GM21619 (cell line): ENCODE measurements at regions not wholly inside any gene's neighbourhood (a gene's known extent, or its start where the extent isn't known, plus 50 kb on each side); places are given as distances from the start of the nearest gene placed in this dataset.

Source experiments
- ATAC-seq: cut with Tn5 transposase; IDR thresholded peaks from one replicate; pipeline ENCODE4 v1.9.1; 2021; ENCODE audit not compliant: unreplicated experiment

DNA sequence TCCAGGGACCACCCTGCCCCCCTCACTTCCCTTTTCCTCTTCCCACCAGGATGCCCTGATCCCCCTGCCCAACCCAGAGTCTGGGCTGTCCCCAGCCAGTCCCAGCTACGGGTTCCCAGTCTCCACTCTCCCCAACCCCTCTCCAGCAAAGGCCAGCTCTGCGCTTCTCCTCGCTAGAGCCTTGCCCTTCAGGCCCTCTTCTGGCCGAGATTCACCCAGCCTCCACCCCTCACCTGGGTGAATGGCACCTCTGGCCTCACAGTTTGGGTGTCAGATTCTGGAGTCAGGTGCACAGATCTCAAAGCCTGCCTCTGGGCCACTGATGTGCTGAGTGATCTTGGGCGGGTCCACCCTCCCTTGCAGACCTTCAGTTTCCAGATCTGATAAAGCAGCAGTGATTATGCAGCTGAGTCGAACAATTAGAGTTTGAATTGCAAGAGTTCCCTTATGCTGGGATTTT is 185.6 kb upstream of the TNRC6C start:
- ATAC-seq, result no peak

DNA sequence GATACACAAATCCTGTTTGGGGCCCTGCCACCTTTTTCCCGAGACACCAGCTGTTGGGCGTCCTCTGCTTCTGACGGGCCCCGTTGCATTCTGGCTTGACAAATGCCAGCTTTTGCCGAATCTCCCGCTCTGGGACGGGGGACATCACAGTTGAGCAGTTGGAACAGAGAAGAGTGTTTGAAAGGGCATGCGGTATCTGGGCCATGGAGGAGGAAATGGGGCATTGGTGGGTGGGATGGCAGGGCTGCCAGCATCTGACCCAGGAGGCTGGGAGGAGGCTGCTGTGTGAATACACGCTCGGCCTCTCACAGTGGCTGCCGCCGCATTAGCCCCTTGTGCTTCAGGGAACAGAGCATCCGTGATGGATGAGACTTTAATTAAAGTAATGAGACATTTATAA is 184.3 kb upstream of the TNRC6C start:
- no peak for ATAC-seq

DNA sequence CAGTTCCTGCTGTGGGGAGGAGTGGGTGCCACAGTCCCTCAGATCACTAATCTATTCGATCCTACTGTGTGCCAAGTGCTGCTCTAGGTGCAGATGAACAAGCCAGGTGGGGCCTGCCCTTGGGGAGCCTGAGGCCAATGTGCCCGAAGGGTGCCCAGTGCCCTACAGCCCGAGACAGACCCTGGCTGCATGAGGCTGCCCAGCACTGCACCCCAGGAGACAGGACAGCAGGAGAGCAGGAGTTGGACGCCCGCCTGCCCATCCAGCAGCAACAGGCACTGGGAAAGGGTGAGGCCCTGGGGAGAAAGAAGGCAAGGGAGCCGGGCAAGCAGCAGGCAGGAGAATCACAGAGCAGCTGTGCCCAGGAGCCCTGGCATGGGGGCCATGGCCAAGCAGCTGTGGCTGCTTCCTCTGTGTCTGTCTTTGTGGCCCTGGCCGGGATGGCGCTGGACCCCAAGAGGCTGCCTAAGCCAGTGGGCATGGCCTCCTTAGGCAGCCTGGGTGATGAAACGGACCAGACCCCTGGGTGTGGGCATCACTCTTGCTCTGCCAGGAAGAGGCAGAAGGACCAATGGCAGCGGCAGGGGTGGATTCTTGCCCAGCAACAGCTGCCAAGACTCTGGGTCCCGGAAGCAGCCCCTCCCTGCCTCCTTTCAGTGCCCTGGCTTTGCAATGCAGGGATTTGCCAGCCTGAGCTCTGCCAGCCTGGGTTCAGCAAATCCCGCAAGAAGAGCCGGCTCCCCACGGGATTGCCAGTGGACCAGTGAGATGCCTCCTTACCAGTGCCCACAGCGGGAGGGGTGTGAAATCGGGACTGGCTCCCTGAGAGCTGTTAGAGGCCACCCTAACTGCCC is 179.6 kb upstream of the TNRC6C start:
- no peak for ATAC-seq

DNA sequence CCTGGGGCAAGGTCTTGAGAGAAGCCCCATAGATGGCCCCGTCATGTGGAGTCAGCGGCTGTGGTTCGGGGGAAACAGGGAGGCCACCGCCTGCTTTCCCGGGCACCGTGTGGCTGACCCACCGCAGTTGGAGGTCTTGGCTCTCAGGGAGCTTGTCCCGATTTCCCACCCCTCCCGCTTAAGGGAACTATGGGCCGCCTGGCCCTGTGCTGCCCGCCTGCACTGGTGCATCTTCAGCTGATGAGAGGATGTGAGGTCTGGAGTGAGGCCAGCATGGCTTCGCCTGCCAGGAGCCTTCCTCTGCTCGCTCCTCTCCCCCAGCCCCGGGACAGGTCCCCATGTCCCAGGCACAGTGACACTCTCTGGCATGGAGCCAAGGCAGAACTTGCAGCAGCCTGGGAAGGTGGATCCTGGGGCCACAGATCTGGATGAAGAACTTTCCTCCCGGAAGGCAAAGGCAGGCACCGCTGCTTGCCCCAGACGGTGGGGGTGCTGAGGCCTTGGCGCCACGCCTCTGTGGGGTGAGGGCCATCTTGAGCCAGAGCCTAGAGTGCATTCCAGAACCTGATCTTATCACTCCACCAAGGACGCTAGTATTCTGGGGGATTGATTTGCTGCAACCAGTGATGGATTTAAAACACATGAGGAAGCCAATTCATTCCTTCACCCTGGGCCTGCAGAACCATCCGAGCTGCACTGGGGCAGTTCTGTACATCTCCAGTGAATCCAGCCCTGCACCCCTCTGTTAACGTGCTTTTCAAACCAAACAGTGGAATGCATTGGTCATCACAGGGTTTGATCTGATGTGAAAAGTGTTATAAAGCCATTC is 178.6 kb upstream of the TNRC6C start:
- no peak for ATAC-seq

DNA sequence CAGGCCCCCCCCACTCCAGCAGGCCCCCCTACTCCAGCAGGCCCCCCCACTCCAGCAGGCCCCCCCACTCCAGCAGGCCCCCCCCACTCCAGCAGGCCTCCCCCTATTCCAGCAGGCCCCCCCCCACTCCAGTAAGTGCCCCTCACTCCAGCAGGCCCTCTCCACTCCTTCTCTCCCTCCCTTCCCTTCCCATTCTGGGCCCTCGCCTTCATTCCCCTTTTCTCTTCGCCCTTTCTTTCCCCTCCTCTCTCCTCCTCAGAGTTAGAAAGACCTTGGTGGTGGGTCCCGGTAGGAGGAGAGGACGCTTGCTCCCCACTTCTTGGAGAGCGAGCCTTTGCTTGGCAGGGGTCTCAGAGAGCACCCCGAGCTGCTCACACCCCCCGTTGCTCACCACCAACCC is 177.0 kb upstream of the TNRC6C start:
- ATAC-seq, result no peak

- no peak for ATAC-seq
Measured at GRCh38 chr17:77782201-77782600, 176.3 kb upstream of the TNRC6C start.

DNA sequence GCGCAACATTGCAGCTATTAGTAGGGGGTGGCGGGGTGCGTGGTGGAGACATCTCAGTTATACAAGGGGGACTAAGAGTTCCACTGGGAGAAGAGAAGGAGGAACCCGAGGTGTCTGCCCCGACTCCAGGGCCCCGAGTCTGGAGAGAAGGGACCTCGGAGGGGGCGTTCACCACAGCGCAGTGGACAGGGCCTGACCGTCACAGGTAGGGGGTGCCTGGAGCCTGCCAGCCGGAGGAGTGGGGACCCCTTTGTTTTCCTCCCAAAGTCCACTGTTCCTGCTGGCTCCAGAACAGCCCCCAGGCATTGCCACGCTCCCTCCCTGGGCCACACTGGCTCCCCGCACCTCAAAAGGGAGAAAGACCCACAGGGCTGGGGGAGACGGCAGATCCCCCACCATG is 175.9 kb upstream of the TNRC6C start:
- no peak for ATAC-seq

DNA sequence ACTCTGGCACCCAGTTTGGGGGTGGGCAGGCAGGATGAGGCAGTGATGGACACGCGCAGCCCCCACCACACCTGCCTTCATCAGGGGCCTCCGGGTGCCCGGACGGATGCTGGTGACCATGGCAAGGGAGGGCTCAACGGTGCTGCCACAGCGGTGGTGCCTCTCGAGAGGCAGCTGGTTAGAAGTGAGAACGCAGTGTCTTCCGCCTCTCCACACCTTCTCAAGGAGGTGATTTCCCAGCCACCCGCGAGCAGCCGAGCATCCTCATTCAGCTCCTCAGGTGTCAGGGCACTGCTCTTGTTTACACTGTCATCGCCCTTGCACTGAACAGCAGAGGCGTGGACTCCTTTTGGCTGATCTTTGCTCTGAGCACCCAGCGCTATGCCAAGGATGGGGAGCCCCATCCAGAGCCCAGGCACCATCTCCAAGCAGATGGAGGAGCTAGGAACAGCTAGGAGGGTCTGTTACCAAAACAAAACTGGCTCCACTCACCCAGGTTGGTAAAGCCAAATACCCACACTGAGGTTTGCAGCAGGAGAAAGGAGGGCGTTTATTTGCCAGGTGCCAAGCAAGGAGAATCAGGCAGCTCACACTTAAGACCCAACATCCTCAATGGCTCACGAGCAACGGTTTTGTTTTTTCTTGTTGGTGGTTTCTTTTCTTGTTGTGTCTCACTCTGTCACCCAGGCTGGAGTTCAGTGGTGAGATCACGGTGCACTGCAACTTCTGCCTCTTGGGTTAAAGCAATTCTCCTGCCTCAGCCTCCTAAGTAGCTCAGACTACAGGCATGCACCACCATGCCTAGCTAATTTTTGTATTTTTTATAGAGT is 174.3 kb upstream of the TNRC6C start:
- ATAC-seq, result no peak

DNA sequence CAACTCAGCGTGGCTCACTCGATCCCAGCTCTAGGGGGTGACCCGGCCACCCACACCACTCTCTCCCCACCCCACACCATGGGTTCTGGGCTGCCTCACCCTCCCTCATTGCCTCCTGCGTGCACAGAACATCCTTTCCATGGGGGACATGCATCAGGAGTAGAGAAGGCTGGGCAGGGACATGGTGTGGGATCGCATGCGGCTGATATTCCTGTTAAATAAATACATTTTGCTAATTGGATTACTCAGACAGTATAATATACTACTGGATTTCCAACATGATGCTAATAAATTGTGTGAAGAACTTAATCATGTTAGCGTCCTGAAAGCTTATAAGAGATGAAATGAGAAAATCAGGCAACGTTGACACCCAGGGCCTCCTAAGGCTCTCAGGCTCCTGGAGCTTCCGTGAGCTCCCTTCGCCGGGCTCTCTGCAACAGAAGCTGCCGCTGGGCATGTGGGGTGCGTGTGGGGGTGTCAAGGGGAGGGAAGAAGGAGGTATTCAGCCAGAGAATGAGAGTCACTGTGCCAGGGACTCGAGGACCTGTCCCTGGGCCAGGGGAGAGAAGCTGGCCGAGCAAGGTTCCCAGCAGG is 173.1 kb upstream of the TNRC6C start:
- ATAC-seq, result no peak

GRCh38 chr17:77786090-77786489 is 172.4 kb upstream of the TNRC6C start:
- ATAC-seq, result no peak

DNA sequence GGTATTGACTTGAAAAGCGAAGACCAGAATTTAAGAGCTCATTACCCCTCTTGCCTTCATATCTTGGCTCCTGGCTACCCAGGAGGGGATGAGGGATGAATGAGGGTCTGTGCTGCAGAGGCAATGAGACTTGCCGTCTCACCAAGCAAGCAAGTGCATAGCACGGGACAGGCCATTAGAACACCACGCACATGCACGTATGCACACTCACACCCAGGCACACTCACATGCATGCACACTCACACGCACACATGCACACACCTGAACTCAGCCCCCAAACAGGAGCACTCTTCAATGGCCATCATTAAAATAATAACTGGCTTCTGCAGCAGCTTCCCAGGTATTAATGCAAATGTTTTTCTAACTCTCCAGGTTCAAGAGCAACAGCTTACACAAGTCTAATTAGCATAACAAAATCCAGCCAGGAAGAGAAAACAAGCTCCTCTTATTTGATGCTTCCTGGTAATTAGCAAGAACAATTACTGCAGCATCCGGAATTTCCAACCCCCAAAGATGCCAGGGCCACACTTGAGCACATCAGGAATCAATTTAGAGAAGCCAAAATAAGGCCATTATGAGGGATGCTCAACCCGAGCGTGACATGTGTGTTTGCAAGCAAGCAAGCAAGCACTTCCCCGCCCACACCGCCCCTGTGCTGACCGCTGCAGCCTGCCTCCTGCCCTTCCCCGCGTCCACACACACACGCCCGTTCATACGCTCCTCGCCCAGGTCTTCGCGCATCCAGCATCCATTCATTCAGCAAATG is 171.6 kb upstream of the TNRC6C start:
- ATAC-seq, result no peak

DNA sequence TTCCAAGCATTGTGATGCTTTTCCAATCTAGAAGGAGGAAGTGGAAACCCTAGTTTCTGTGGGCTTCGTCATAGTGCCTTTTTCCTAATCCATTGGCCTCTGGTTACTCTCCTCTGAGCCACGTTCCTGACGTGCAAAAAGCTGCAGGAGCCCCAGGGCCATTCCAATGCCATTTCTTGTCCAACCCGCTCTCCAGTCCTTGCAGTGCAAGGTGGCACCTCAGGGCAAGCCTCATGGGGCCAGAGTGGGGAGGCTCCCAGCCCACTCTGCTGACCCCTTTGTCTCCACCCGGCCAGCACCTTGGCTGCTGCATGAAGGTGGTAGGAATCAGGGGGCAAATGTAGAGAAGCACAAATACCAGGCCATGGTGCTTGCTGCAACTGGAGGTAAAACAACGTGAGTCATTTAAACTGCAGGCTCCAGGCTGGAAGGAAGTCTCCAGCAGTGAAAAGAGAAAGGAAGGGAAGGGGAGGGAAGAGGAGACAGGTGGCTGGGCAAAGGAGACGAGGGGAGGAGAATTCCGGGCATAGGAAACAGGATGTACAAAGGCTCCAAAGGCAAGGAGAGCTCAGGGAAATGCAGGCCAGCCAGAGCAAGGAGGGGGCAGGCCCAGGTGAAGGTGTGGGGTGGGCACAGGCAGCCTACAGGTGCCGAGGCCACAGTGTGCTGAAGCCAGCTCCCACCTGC is 168.2 kb upstream of the TNRC6C start:
- ATAC-seq, result no peak

- ATAC-seq, result no peak
Measured at GRCh38 chr17:77792626-77793025, 165.9 kb upstream of the TNRC6C start.

DNA sequence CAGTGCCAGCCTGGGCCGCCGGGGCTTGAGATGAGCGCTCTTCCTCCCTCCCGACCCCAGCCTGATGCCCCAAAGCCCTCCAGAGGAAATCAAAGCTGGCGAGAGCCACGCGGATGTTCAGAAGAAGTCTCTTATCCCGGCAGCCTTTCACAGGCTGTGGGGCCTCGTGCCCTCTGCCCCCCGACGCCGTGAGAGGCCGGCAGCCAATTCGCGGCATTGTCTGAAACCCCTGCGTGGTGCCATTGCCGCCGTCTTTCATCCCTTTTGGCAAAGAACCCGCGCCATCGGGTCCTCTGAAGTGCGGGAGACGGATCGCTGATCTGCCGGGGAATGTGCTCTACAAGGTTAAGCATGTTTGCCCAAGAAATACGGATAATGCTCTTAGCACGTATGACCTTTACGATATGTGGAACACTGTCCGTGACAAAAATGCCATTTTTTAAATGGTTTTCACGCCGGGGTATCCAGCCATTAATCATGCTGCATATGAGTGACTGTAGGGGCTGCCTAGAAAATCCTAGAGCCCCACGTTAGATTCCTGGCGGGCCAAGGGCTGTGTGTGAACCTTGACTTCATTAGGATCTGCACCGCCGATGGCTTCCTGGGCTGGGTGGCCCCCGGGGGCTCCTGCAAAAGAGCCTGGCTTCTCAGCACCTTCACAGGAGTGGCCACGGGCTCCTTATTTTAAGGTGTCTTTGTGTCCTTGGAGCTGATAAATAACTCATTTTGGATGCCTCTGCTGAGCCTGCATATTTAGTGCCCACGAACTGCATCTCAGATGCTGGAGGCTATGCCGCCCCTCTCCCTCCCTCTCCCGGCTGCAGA is 165.1 kb upstream of the TNRC6C start:
- no peak for ATAC-seq

DNA sequence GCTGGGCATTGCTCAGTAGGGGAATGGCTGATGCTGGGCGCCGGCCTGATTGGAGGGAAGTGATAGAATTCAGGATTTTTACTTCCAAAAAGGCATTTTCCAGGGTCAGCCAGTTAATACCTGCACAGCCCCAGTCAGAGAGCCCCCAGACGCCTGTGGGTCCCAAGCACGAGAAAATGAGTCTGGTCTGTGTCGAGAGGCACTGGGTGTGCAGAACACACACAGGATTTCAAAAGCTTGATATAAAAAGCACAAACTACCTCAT is 164.6 kb upstream of the TNRC6C start:
- ATAC-seq, result no peak

DNA sequence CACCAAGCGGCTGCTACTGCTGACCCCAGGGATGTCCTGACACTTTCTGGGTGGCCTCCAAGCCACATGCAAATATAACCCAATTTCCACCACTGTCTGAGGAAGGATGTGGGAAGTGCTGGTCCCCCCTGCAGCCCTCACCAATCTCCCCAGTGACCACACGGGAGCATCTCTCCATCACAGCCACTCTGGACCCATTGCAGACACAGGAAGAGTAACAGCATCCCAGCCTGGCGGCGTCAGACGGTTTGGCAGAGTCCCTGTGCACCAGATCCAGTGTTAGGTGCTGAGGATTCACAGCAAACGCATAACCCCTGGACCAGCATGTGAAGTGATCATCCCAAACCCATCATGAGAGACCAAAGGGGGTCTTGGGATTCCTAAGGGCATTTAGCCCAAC is 163.7 kb upstream of the TNRC6C start:
- ATAC-seq, result no peak

DNA sequence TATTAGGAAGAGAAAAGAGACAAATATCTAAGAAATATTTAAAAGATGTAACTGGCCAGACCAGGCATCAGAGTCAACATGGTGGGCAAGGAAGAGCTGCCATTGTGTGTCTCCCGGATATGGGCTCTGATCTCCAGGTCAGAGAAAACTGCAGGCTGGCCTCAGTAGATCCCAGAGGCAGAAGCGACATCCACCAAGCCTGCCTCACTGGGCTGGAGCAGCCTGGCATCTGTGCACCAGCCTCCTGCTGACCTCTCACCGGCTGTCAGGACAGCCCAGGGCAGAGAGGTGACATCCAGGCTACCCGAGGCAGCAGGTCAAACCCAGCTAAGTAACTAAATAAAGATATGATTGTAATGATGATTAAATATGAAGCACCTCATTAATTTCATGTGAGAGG is 162.8 kb upstream of the TNRC6C start:
- no peak for ATAC-seq

DNA sequence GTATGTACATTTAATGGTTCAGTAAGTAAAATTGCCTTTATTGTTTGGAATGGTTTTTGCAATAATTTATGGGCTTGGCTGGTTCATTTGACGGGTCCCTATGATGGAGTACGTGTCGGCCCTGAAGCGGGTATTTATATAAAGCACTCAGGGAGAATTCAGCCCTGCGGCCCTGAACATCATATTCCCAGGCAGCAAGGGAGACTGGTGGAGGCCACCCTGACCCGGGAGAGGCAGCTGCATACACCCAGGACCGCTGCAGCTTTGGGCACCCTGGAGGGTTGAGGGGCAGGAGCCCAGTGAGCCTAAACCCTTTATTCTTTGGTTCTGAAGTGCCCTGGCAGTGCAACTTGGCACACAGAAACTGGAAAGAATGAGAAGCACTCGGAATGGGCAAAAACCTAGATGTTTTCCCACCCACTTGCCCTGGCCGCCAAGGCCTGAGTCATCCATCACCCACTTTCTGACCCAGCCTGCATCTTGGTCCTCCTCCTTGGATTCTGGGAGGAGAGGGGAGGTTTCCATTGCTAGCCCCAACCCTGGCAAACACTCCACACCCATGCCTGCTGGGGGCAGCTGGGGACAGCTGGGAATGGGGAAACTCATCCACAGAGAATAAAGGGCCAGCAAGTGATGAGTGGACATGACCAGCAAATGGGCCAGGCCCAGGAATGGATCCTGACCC is 162.2 kb upstream of the TNRC6C start:
- no peak for ATAC-seq
